Loucy (cell line): ENCODE measurements at regions not wholly inside any gene's neighbourhood (a gene's known extent, or its start where the extent isn't known, plus 50 kb on each side); places are given as distances from the start of the nearest gene placed in this dataset.
"Not testable (repeated sequence)": the region's sequence is repeated elsewhere in the genome, so short reads cannot be mapped to it uniquely, and the experiment has no call there.

Experiments
- H2AFZ ChIP-seq: fragments of 200-600 bp; sonication (generic); 2 replicates; pipeline ENCODE4 v1.6.0; 2016; ENCODE audit warnings: antibody characterized with exemption, mild to moderate bottlenecking, low read length, moderate library complexity
- H3F3A ChIP-seq: fragments of 200-600 bp; 2 replicates; pipeline ENCODE4 v1.6.0; 2016; ENCODE audit warnings: antibody characterized with exemption, low read depth, mild to moderate bottlenecking
- H3K27me3 ChIP-seq: fragments of 200-600 bp; sonication (generic); 2 replicates; pipeline ENCODE4 v1.6.1; 2014; ENCODE audit warnings: low read length, mild to moderate bottlenecking; ENCODE audit not compliant: insufficient read depth, poor library complexity, severe bottlenecking
- H3K36me3 ChIP-seq: fragments of 200-600 bp; sonication (generic); 2 replicates; pipeline ENCODE4 v1.6.1; 2016; ENCODE audit warnings: low read length; ENCODE audit not compliant: insufficient read depth
- H3K4me1 ChIP-seq: fragments of 200-600 bp; sonication (generic); 2 replicates; pipeline ENCODE4 v1.5.1; 2014; ENCODE audit warnings: low read length, mild to moderate bottlenecking; ENCODE audit not compliant: insufficient read depth, poor library complexity, severe bottlenecking
- H3K4me2 ChIP-seq: fragments of 200-600 bp; sonication (generic); 2 replicates; pipeline ENCODE4 v1.6.0; 2014; ENCODE audit warnings: antibody characterized with exemption, low read length, low read depth, mild to moderate bottlenecking; ENCODE audit not compliant: poor library complexity, severe bottlenecking
- H3K4me3 ChIP-seq: fragments of 200-600 bp; sonication (generic); 2 replicates; pipeline ENCODE4 v1.5.1; 2014; ENCODE audit warnings: low read length, mild to moderate bottlenecking, mixed read lengths; ENCODE audit not compliant: poor library complexity, severe bottlenecking
- H3K79me2 ChIP-seq: fragments of 200-600 bp; sonication (generic); 2 replicates; pipeline ENCODE4 v1.6.1; 2014; ENCODE audit warnings: low read length; ENCODE audit not compliant: insufficient read depth
- H3K9ac ChIP-seq: fragments of 200-600 bp; sonication (generic); 2 replicates; pipeline ENCODE4 v1.6.0; 2014; ENCODE audit warnings: mild to moderate bottlenecking, low read depth, low read length, moderate library complexity; ENCODE audit not compliant: poor library complexity, severe bottlenecking
- H3K9me2 ChIP-seq: fragments of 200-600 bp; sonication (generic); replicated peaks from 2 replicates; pipeline ENCODE4 v1.6.1; 2016; ENCODE audit warnings: low read depth, low read length, mixed read lengths
- H3K9me3 ChIP-seq: fragments of 200-600 bp; sonication (generic); 2 replicates; pipeline ENCODE4 v1.6.1; 2014; ENCODE audit warnings: mild to moderate bottlenecking, antibody characterized with exemption, low read length, low read depth; ENCODE audit not compliant: insufficient read depth
- H4K20me1 ChIP-seq: fragments of 200-600 bp; sonication (generic); 2 replicates; pipeline ENCODE4 v1.6.0; 2014; ENCODE audit warnings: antibody characterized with exemption, low read length, mild to moderate bottlenecking; ENCODE audit not compliant: insufficient read depth, poor library complexity, severe bottlenecking
- EZH2phosphoT487 ChIP-seq: fragments of 200-600 bp; IDR thresholded peaks from 2 replicates; pipeline ENCODE4 v1.6.1; 2018; ENCODE audit warnings: antibody characterized with exemption, mild to moderate bottlenecking, moderate library complexity, borderline replicate concordance
- TF ChIP-seq, protein P1 (sequence below): fragments of 200-600 bp; sonication (generic); conservative IDR thresholded peaks from 2 replicates; pipeline ENCODE4 v1.5.1; 2014; ENCODE audit warnings: mild to moderate bottlenecking, antibody characterized with exemption, low read length

DNA sequence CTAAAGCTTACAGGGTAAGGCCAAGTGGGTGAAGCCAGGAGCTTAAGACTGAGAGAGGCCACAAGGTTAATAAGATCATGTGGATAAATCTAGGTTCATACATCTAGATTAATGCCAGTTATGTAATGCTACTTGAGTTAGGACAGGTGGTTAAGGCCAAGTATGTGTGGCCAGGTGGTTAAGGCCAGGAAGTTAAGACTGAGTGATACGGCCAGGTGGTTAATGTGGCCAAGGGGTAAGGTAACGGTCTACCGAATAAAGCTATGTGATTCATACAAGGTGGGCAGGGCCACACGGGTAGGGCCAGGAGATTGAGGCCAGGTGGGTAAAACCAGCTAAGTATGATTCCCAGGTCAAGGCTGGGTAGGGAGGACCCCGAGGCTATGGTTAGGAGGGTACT lies 223.0 kb downstream of the TACR3 start:
- Histone ChIP-seq H3K4me3 (no peak overlapping the region), H3K9me2 (no peaks in the 10 kb centered on the region), H3K27me3 (no peaks in the 10 kb centered on the region), H4K20me1 (no peaks in the 10 kb centered on the region), H3K4me2 (no peak overlapping the region), H3K36me3 (no peaks in the 10 kb centered on the region), H2AFZ (no peak overlapping the region), H3K9ac (no peak overlapping the region), H3F3A (no peaks in the 10 kb centered on the region), H3K9me3 (no peaks in the 10 kb centered on the region), H3K4me1 (no peaks in the 10 kb centered on the region), H3K79me2 (no peaks in the 10 kb centered on the region)
- TF ChIP-seq EZH2phosphoT487 = no peak
- TF ChIP-seq, protein P1, sequence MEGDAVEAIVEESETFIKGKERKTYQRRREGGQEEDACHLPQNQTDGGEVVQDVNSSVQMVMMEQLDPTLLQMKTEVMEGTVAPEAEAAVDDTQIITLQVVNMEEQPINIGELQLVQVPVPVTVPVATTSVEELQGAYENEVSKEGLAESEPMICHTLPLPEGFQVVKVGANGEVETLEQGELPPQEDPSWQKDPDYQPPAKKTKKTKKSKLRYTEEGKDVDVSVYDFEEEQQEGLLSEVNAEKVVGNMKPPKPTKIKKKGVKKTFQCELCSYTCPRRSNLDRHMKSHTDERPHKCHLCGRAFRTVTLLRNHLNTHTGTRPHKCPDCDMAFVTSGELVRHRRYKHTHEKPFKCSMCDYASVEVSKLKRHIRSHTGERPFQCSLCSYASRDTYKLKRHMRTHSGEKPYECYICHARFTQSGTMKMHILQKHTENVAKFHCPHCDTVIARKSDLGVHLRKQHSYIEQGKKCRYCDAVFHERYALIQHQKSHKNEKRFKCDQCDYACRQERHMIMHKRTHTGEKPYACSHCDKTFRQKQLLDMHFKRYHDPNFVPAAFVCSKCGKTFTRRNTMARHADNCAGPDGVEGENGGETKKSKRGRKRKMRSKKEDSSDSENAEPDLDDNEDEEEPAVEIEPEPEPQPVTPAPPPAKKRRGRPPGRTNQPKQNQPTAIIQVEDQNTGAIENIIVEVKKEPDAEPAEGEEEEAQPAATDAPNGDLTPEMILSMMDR = no peak

DNA sequence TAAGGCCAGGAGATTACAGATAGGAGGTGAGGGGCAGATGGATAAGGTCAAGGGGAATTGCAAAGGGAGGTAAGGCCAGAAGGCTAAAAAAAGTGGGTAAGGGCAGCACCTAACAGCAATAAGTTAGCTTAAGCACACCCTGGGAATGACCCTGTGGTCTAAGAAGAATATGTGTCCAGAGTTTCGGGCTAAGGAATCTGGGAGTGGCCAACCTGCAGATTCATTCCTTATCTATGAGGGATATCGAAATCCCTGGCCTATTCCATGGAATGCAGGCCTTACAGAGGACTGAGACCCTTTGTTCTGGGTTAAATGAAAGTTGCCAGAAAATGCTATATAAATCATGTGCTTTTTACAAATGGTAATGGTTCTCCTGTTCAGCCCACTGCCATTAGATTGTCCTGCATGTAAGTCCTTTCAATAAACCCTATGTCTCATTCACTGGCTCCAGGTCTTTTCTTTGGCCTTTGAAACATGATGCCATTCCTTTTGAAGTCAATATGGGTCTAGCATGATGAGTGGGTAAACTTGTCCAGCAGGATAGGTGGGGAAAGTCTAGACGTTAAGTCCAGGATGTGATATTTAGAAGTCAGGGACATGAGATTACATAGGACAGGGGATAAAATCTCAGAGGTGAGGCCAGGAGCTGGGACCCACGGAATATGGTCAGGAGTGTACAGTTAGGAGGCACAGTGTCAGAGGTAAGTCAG lies 226.2 kb downstream of the TACR3 start:
- H3K9me2 ChIP-seq = no peaks in the 10 kb centered on the region

DNA sequence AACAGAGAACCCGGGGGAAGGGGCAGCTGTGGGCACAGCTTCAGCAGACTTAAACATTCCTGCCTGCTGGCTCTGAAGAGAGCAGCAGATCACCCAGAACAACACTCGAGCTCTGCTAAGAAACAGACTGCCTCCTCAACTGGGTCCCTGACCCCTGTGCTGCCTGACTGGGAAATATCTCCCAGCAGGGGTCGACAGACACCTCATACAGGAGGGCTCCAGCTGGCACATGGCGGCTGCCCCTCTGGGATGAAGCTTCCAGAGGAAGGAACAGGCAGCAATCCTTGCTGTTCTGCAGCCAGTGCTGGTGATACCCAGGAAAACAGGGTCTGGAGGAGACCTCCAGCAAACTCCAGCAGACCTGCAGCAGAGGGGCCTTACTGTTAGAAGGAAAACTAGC lies 234.5 kb downstream of the TACR3 start:
- not testable (repeated sequence) for H2AFZ ChIP-seq, H3K4me2 ChIP-seq, H3K27me3 ChIP-seq, H3F3A ChIP-seq, H3K9ac ChIP-seq, H3K79me2 ChIP-seq, H3K9me2 ChIP-seq, H3K9me3 ChIP-seq, H3K36me3 ChIP-seq, H4K20me1 ChIP-seq, H3K4me1 ChIP-seq, H3K4me3 ChIP-seq

More for the DNA sequence above, 226.2 kb downstream of the TACR3 start:
- Histone ChIP-seq H3F3A (no peaks in the 10 kb centered on the region), H3K27me3 (no peaks in the 10 kb centered on the region), H3K9me3 (no peaks in the 10 kb centered on the region), H3K4me2 (no peak overlapping the region), H3K4me3 (no peak overlapping the region), H3K4me1 (no peaks in the 10 kb centered on the region), H3K36me3 (no peaks in the 10 kb centered on the region), H3K79me2 (no peaks in the 10 kb centered on the region), H3K9ac (no peak overlapping the region), H2AFZ (no peak overlapping the region), H4K20me1 (no peaks in the 10 kb centered on the region)
- no peak for TF ChIP-seq EZH2phosphoT487
- TF ChIP-seq, protein P1 = no peak

DNA sequence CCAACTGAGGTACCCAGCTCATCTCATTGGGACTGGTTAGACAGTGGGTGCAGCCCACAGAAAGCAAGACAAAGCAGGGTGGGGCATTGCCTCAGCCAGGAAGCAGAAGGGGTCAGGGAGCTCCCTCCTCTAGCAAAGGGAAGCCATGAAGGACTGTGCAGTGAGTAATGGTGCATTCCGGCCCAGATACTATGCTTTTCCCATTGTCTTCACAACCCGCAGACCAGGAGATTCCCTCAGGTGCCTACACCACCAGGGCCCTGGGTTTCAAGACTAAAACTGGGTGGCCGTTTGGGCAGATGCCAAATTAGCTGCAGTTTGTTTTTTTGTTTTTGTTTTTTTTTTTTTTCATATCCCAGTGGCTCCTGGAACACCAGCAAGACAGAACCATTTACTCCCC lies 235.3 kb downstream of the TACR3 start:
- Histone ChIP-seq H2AFZ (no peak overlapping the region), H3K27me3 (no peaks in the 10 kb centered on the region), H3K9me2 (no peaks in the 10 kb centered on the region), H3K9ac (no peak overlapping the region), H4K20me1 (no peaks in the 10 kb centered on the region), H3K79me2 (no peaks in the 10 kb centered on the region), H3K36me3 (no peaks in the 10 kb centered on the region), H3F3A (no peaks in the 10 kb centered on the region), H3K4me1 (no peaks in the 10 kb centered on the region), H3K4me2 (no peak overlapping the region), H3K4me3 (no peak overlapping the region), H3K9me3 (no peaks in the 10 kb centered on the region)
- no peak for TF ChIP-seq EZH2phosphoT487
- TF ChIP-seq, protein P1 = no peak
